ENCODE measurements at regions not wholly inside any gene's neighbourhood (a gene's known extent, or its start where the extent isn't known, plus 50 kb on each side); places are given as distances from the start of the nearest gene placed in this dataset.

DNA sequence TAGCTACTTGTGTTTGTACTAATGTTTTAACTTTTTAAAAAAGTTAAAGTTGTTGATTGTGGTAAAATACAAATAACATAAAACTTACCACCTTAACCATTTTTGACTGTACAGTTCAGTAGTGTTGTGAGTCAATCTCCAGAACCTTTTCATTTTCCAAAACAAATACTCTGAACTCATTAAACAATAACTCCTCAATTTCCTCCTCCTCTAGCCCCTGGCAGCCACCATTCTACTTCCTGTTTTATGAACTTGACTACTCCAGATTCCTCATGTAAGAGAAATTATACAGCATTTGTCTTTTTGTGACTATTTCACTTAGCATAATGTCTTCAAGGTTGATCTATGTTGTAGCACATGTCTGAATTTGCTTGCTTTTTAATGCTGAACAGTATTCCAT is 299.1 kb upstream of the AMIGO2 start:
- no peaks in the 10 kb centered on the region for H3K36me3 ChIP-seq
- peak overlapping the region in 1 of 3 donors; percentile 95 for H3K27ac ChIP-seq
- TF ChIP-seq CTCF (IDR thresholded peaks at IDR 0.05), result no peak
- no peak for TF ChIP-seq POLR2A (IDR thresholded peaks at IDR 0.05)
- intact Hi-C loops (cut with DNase I), result no loop called here
- peak in 1 of 4 donors; percentile 34 for ATAC-seq
- H3K4me1 ChIP-seq, result peaks cover 0 to 26% (median 1%) of the 10 kb centered on the region in 4 donors
- no peak for DNase-seq
- no peaks in the 10 kb centered on the region for H3K9me3 ChIP-seq
- no peaks in the 10 kb centered on the region for H3K27me3 ChIP-seq
- H3K4me3 ChIP-seq, result no peak overlapping the region

DNA sequence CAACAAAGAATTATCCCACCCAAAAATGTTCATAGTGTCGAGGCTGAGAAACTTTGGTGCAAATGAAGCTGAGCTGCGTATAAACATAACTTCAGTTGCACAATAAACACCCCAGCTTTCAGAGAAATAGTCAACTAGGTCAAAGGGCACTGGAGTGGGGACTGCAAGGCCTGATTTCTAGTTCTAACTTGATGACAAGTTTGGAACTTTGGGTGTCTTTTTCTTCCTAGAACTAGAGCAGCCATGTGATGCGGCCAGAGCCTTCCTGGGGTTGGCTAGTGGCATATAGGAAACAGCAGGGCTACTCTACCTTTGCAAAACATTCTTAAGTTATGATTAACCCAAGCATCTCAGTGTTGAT is 298.4 kb upstream of the AMIGO2 start:
- Histone ChIP-seq H3K36me3 (no peaks in the 10 kb centered on the region), H3K27me3 (no peaks in the 10 kb centered on the region), H3K4me1 (peaks cover 0 to 26% (median 1%) of the 10 kb centered on the region in 4 donors), H3K9me3 (no peaks in the 10 kb centered on the region), H3K4me3 (no peak overlapping the region), H3K27ac (peak overlapping the region; percentile 73 to 95 (median 80))
- DNase-seq, result no peak
- no peak for TF ChIP-seq POLR2A (IDR thresholded peaks at IDR 0.05)
- TF ChIP-seq CTCF (IDR thresholded peaks at IDR 0.05), result no peak
- ATAC-seq, result peak; percentile 68 to 74 (median 69)
- intact Hi-C loops (cut with DNase I), result no loop called here
- 17% methylated on average over 2 of the region's 3 CpGs for WGBS (ENCODE audit: insufficient coverage, low coverage, low lambda C conversion rate, missing lambda C conversion rate)

- ATAC-seq (peak; percentile 89 to 93 (median 92)), DNase-seq (peak in 2 of 3 donors; percentile 94 to 95)
- Histone ChIP-seq H3K36me3 (no peaks in the 10 kb centered on the region), H3K27me3 (no peaks in the 10 kb centered on the region), H3K27ac (peak overlapping the region; percentile 73 to 95 (median 80)), H3K9me3 (no peaks in the 10 kb centered on the region), H3K4me1 (peaks cover 0 to 26% (median 1%) of the 10 kb centered on the region in 4 donors), H3K4me3 (peak overlapping the region in 1 of 3 donors; percentile 23)
- intact Hi-C loops (cut with DNase I), result no loop called here
- 33% methylated on average over 12 of the region's 12 CpGs for WGBS (ENCODE audit: insufficient coverage, low coverage, low lambda C conversion rate, missing lambda C conversion rate)
- TF ChIP-seq POLR2A (IDR thresholded peaks at IDR 0.05) (peak; percentile 66), CTCF (IDR thresholded peaks at IDR 0.05) (peak in 1 of 4 donors; percentile 21)
Observed at GRCh38 chr12:47377414-47378221, 297.9 kb upstream of the AMIGO2 start.

- no peak for TF ChIP-seq POLR2A (IDR thresholded peaks at IDR 0.05)
- TF ChIP-seq CTCF (IDR thresholded peaks at IDR 0.05), result no peak
- Histone ChIP-seq H3K4me1 (peaks cover 0 to 26% (median 1%) of the 10 kb centered on the region in 4 donors), H3K27me3 (no peaks in the 10 kb centered on the region), H3K27ac (peak overlapping the region; percentile 37 to 95 (median 41)), H3K36me3 (no peaks in the 10 kb centered on the region), H3K9me3 (no peaks in the 10 kb centered on the region), H3K4me3 (no peak overlapping the region)
- WGBS (ENCODE audit: insufficient coverage, low coverage, low lambda C conversion rate, missing lambda C conversion rate), result 80% methylated on average over 3 of the region's 6 CpGs
- intact Hi-C loops (cut with DNase I), result no loop called here
- ATAC-seq (no peak), DNase-seq (no peak)
Observed at GRCh38 chr12:47376927-47377326, 297.2 kb upstream of the AMIGO2 start.
